ENCODE measurements at regions not wholly inside any gene's neighbourhood (a gene's known extent, or its start where the extent isn't known, plus 50 kb on each side); places are given as distances from the start of the nearest gene placed in this dataset.

DNA sequence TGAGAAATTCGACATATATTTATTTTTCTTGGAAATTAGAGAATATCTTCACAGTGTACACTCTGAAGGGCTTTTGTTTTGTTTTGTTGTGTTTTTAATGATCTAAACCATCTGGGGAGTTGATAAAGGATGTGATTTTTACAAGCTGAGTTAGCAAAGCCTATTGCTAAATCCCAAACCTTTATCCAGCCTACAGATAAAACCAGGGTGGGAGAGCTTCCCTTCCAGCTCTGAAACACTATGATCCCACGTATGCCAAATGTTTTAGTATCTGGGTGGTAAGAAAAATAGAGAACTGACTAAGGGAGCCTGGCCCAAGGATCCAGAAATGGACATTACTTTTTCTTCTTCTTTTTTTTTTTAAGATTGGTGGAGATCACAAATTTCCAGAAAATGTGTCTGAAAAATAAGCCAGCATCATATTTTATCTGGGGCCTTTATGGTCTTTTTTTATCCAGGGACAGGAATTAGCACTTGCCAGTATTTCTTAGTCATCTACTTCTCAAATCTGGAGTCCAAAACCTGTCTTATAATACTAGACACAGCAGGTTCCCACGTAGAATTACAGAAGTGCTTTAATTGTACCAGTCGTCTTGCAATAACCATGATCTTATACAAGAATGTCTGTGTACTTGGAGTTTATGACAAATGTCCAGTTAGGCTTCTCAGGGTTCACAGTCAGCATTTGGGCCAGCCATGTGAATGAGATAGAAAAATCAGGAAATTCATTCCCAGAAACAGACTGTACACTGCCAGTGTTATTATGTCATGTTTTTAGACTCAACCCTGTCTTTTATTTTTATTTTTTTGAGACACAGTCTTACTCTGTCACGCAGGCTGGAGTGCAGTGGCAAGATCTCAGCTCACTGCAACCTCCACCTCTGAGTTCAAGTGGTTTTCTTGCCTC lies 290.8 kb upstream of the MPDZ start:
- no peaks in the 10 kb centered on the region for H3K36me3 ChIP-seq (ENCODE audit: control insufficient read depth, insufficient read depth, low read length)
- no peak overlapping the region for H3K4me3 Mint-ChIP-seq
- no peak for ATAC-seq (ENCODE audit: low read depth in 2 of 2)
- no peaks in the 10 kb centered on the region for H3K36me3 Mint-ChIP-seq
- peaks cover 0 to 4% (median 0%) of the 10 kb centered on the region in 4 donors for H3K4me1 Mint-ChIP-seq
- no peak overlapping the region for H3K4me3 ChIP-seq (ENCODE audit: low read depth, low read length)
- H3K27me3 ChIP-seq (ENCODE audit: control insufficient read depth, insufficient read depth, low read length) = no peaks in the 10 kb centered on the region
- DNase-seq = no peak
- H3K27ac ChIP-seq (ENCODE audit: insufficient read depth, low read length, poor library complexity, severe bottlenecking) = no peak overlapping the region
- H3K9me3 Mint-ChIP-seq = peaks cover 0 to 8% (median 3%) of the 10 kb centered on the region in 7 donors
- H3K27me3 Mint-ChIP-seq = no peaks in the 10 kb centered on the region
- no peaks in the 10 kb centered on the region for H3K4me1 ChIP-seq (ENCODE audit: control insufficient read depth, insufficient read depth, low read length, poor library complexity, severe bottlenecking)
- no peaks in the 10 kb centered on the region for H3K9me3 ChIP-seq (ENCODE audit: control insufficient read depth in 2 of 2, low read length in 2 of 2)
- no peak overlapping the region for H3K27ac Mint-ChIP-seq

DNA sequence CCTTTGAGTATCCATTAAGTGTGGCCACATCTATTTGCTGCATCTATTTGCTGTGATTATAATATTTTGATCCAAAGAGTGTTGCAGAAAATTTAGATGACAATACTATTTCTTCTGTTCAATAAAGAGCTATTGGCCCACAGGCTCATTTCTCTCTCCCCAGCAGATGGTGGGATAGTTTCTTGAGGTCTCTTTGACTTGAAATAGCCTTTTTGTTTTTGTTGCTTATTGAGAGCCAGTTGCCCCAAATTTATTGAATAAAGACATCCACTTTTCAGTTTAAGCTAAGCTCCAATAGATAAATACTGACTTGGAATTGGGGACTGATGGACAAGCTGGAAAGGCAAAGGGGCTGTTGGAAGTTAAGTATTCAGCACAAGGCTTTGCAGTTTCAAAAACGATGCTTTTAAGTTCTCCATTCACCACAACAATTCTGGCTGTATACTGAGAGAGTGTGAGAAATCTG lies 290.1 kb upstream of the MPDZ start:
- ATAC-seq (ENCODE audit: low read depth in 2 of 2) (no peak), DNase-seq (no peak)
- Histone ChIP-seq H3K27ac (ENCODE audit: insufficient read depth, low read length, poor library complexity, severe bottlenecking) (no peak overlapping the region), H3K36me3 (ENCODE audit: control insufficient read depth, insufficient read depth, low read length) (no peaks in the 10 kb centered on the region), H3K4me3 (ENCODE audit: low read depth, low read length) (no peak overlapping the region), H3K4me1 (ENCODE audit: control insufficient read depth, insufficient read depth, low read length, poor library complexity, severe bottlenecking) (no peaks in the 10 kb centered on the region), H3K27me3 (ENCODE audit: control insufficient read depth, insufficient read depth, low read length) (no peaks in the 10 kb centered on the region), H3K9me3 (ENCODE audit: control insufficient read depth in 2 of 2, low read length in 2 of 2) (no peaks in the 10 kb centered on the region)
- Mint-ChIP-seq H3K27me3 (no peaks in the 10 kb centered on the region), H3K4me1 (peaks cover 0 to 4% (median 0%) of the 10 kb centered on the region in 4 donors), H3K4me3 (peak overlapping the region in 1 of 4 donors; percentile 35), H3K9me3 (peaks cover 0 to 8% (median 2%) of the 10 kb centered on the region in 7 donors), H3K27ac (no peak overlapping the region), H3K36me3 (no peaks in the 10 kb centered on the region)

DNA sequence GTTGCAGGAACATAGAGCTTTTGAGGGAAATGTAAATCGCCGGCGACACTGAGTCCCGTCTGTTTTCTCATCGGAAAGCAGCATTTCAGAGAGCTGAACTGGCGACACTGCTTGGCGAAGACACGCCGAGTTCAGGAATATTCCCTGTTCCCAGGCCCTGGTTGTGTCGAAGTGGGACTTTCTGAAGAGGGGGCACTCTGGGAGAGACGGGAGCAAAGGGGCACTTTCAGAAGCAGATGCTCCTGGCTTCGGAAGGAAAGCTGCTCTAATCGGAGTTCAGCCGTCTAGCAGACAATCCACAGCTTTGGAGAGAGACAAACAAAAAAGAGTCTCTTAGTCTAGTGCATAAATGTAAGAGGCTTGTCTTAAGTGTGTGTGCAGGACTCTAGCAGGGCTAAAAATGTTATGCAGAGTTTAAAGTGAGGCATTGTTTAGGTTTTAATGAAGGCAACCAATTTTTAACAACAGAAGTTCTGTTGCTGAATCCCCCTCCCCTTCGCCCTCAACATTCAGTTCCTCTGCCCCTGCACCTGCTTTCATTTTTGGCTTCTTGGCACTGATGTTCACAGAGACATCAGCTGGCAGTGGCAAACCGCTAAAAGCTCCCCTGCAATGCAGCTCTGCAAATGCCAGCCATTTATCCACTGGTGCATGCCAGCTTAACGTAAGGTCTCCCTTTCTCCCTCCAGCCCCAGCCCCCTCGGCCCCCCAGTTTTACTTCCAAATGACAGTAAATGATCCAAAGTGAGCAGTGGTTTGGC lies 289.5 kb upstream of the MPDZ start:
- no peaks in the 10 kb centered on the region for H3K27me3 Mint-ChIP-seq
- H3K4me3 ChIP-seq (ENCODE audit: low read depth, low read length) = no peak overlapping the region
- H3K4me3 Mint-ChIP-seq = peak overlapping the region in 1 of 4 donors; percentile 35
- H3K27me3 ChIP-seq (ENCODE audit: control insufficient read depth, insufficient read depth, low read length) = no peaks in the 10 kb centered on the region
- peaks cover 0 to 4% (median 0%) of the 10 kb centered on the region in 4 donors for H3K4me1 Mint-ChIP-seq
- H3K36me3 ChIP-seq (ENCODE audit: control insufficient read depth, insufficient read depth, low read length) = no peaks in the 10 kb centered on the region
- peaks cover 0 to 7% (median 3%) of the 10 kb centered on the region in 7 donors for H3K9me3 Mint-ChIP-seq
- H3K36me3 Mint-ChIP-seq = no peaks in the 10 kb centered on the region
- no peaks in the 10 kb centered on the region for H3K4me1 ChIP-seq (ENCODE audit: control insufficient read depth, insufficient read depth, low read length, poor library complexity, severe bottlenecking)
- no peaks in the 10 kb centered on the region for H3K9me3 ChIP-seq (ENCODE audit: control insufficient read depth in 2 of 2, low read length in 2 of 2)
- no peak for DNase-seq
- no peak for ATAC-seq (ENCODE audit: low read depth in 2 of 2)
- no peak overlapping the region for H3K27ac Mint-ChIP-seq
- no peak overlapping the region for H3K27ac ChIP-seq (ENCODE audit: insufficient read depth, low read length, poor library complexity, severe bottlenecking)

DNA sequence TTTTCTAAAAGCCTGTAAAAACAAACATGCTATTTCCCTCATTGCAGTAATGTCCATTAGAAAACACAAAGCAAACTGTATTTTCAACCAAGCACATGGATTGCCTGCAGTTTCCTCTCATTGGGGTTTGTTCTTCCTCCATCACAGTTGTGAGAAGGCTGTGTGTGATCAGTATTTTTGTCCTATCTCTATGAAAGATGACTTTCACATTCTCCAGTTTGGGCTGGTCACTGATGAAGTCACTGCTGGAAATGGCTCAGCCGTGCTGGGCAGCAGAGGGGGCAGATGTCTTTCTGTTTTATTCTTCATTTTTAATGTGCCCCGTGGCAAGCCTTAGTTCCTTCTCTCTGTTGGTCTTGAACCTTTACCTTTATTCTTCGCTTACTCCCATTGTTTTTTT lies 288.9 kb upstream of the MPDZ start:
- Histone ChIP-seq H3K27me3 (ENCODE audit: control insufficient read depth, insufficient read depth, low read length) (no peaks in the 10 kb centered on the region), H3K9me3 (ENCODE audit: control insufficient read depth in 2 of 2, low read length in 2 of 2) (no peaks in the 10 kb centered on the region), H3K27ac (ENCODE audit: insufficient read depth, low read length, poor library complexity, severe bottlenecking) (no peak overlapping the region), H3K4me3 (ENCODE audit: low read depth, low read length) (no peak overlapping the region), H3K4me1 (ENCODE audit: control insufficient read depth, insufficient read depth, low read length, poor library complexity, severe bottlenecking) (no peaks in the 10 kb centered on the region), H3K36me3 (ENCODE audit: control insufficient read depth, insufficient read depth, low read length) (no peaks in the 10 kb centered on the region)
- no peaks in the 10 kb centered on the region for H3K36me3 Mint-ChIP-seq
- H3K27me3 Mint-ChIP-seq = no peaks in the 10 kb centered on the region
- peaks cover 0 to 8% (median 3%) of the 10 kb centered on the region in 7 donors for H3K9me3 Mint-ChIP-seq
- no peak overlapping the region for H3K4me3 Mint-ChIP-seq
- peaks cover 0 to 4% (median 0%) of the 10 kb centered on the region in 4 donors for H3K4me1 Mint-ChIP-seq
- no peak for ATAC-seq (ENCODE audit: low read depth in 2 of 2)
- no peak overlapping the region for H3K27ac Mint-ChIP-seq
- DNase-seq = no peak

DNA sequence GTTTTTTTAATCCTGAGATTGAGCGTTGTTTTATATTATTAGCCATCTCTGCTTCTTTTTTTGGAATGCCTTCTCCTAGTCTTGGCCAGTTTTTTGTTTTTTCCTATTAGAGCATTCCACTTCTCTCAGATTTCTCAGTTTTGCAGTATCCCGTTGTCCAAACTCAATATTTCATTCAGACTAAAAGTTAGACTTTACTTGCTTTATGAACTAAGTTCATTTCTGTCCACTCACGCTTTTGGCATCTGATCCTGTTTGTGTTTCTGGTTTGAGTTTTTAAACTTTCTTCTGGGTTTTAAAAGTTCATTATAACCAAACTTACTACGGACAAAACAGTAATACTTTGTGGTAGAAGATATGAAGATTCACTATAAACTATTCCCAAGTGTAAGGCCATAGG lies 288.3 kb upstream of the MPDZ start:
- no peaks in the 10 kb centered on the region for H3K9me3 ChIP-seq (ENCODE audit: control insufficient read depth in 2 of 2, low read length in 2 of 2)
- no peaks in the 10 kb centered on the region for H3K27me3 ChIP-seq (ENCODE audit: control insufficient read depth, insufficient read depth, low read length)
- H3K4me1 ChIP-seq (ENCODE audit: control insufficient read depth, insufficient read depth, low read length, poor library complexity, severe bottlenecking) = no peaks in the 10 kb centered on the region
- no peak overlapping the region for H3K4me3 ChIP-seq (ENCODE audit: low read depth, low read length)
- Mint-ChIP-seq H3K36me3 (no peaks in the 10 kb centered on the region), H3K4me1 (peaks cover 0 to 4% (median 0%) of the 10 kb centered on the region in 4 donors), H3K27me3 (no peaks in the 10 kb centered on the region), H3K27ac (no peak overlapping the region), H3K4me3 (no peak overlapping the region), H3K9me3 (peaks cover under 1 to 9% (median 3%) of the 10 kb centered on the region in 7 donors)
- no peak for ATAC-seq (ENCODE audit: low read depth in 2 of 2)
- no peak overlapping the region for H3K27ac ChIP-seq (ENCODE audit: insufficient read depth, low read length, poor library complexity, severe bottlenecking)
- no peaks in the 10 kb centered on the region for H3K36me3 ChIP-seq (ENCODE audit: control insufficient read depth, insufficient read depth, low read length)
- DNase-seq = no peak

DNA sequence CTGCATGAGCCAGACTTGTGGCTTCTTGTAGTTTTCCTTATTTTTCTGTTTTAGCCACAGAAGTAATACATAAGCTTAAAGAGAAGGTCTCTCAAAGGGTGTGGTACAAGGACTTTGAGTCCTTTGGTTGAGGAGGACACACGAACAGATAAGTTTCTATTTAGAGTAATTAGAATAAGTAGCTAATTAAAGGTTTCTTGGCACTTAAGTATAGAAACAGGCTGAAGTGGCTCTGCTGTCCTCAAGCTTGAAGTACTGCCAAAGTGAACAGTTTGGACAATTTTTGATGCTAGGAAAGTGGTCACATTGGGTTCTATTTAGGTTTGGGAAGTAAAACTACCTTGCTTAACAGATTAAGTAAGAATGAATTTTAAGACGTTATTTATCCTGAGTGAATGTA lies 278.3 kb upstream of the MPDZ start:
- no peak overlapping the region for H3K27ac Mint-ChIP-seq
- no peak for ATAC-seq (ENCODE audit: low read depth in 2 of 2)
- H3K36me3 Mint-ChIP-seq = no peaks in the 10 kb centered on the region

DNA sequence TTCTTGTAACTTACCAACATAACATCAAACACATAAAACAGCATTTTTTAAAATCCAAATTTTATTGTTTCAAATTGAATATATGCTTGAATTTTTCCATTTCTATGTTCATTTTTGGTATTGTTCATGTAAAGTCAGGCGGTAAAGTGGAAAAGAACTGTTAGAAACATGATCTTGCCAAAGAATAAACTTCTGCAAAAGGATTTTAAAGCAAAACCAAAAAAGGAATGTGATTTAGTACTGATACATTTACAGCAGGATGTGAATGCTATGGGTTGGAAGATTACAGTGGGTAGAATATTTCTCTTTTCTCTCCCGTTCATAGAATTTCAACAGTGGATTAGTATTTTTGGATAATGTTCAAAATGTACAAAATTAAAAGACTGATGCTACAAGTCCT lies 277.2 kb upstream of the MPDZ start:
- H3K4me3 Mint-ChIP-seq = no peak overlapping the region
- no peaks in the 10 kb centered on the region for H3K36me3 Mint-ChIP-seq
- no peaks in the 10 kb centered on the region for H3K9me3 ChIP-seq (ENCODE audit: control insufficient read depth in 2 of 2, low read length in 2 of 2)
- no peaks in the 10 kb centered on the region for H3K27me3 Mint-ChIP-seq
- no peaks in the 10 kb centered on the region for H3K4me1 Mint-ChIP-seq
- H3K4me3 ChIP-seq (ENCODE audit: low read depth, low read length) = no peak overlapping the region
- ATAC-seq (ENCODE audit: low read depth in 2 of 2) (no peak), DNase-seq (no peak)
- H3K9me3 Mint-ChIP-seq = peaks cover 0 to 8% (median 3%) of the 10 kb centered on the region in 7 donors
- no peak overlapping the region for H3K27ac ChIP-seq (ENCODE audit: insufficient read depth, low read length, poor library complexity, severe bottlenecking)
- no peaks in the 10 kb centered on the region for H3K4me1 ChIP-seq (ENCODE audit: control insufficient read depth, insufficient read depth, low read length, poor library complexity, severe bottlenecking)
- no peak overlapping the region for H3K27ac Mint-ChIP-seq
- H3K36me3 ChIP-seq (ENCODE audit: control insufficient read depth, insufficient read depth, low read length) = no peaks in the 10 kb centered on the region
- H3K27me3 ChIP-seq (ENCODE audit: control insufficient read depth, insufficient read depth, low read length) = no peaks in the 10 kb centered on the region

More for the DNA sequence above, 278.3 kb upstream of the MPDZ start:
- Mint-ChIP-seq H3K27me3 (no peaks in the 10 kb centered on the region), H3K4me1 (no peaks in the 10 kb centered on the region), H3K4me3 (no peak overlapping the region), H3K9me3 (peaks cover 0 to 7% (median 2%) of the 10 kb centered on the region in 7 donors)
- DNase-seq = no peak
- H3K27ac ChIP-seq (ENCODE audit: insufficient read depth, low read length, poor library complexity, severe bottlenecking) = no peak overlapping the region
- no peak overlapping the region for H3K4me3 ChIP-seq (ENCODE audit: low read depth, low read length)
- no peaks in the 10 kb centered on the region for H3K4me1 ChIP-seq (ENCODE audit: control insufficient read depth, insufficient read depth, low read length, poor library complexity, severe bottlenecking)
- H3K9me3 ChIP-seq (ENCODE audit: control insufficient read depth in 2 of 2, low read length in 2 of 2) = no peaks in the 10 kb centered on the region
- H3K27me3 ChIP-seq (ENCODE audit: control insufficient read depth, insufficient read depth, low read length) = no peaks in the 10 kb centered on the region
- no peaks in the 10 kb centered on the region for H3K36me3 ChIP-seq (ENCODE audit: control insufficient read depth, insufficient read depth, low read length)

All from CD4-positive, CD25-positive, alpha-beta regulatory T cell (primary cell).